Esophagus squamous epithelium (tissue), 4 donors: ENCODE measurements at regions not wholly inside any gene's neighbourhood (a gene's known extent, or its start where the extent isn't known, plus 50 kb on each side); places are given as distances from the start of the nearest gene placed in this dataset.

Experiments used
- POLR2A ChIP-seq, 4 donors: fragments of 450-650 bp; IDR thresholded peaks; one replicate each; pipeline ENCODE4 v1.6.1; 2017; ENCODE audit warnings: antibody characterized with exemption in 4 of 4, mild to moderate bottlenecking in 4 of 4, moderate library complexity in 3 of 4
- TF ChIP-seq, protein P1 (sequence below), 6 experiments: fragments of 450-650 bp in 4 of 6; fragments of 200-600 bp in 2 of 6; sonication (generic) in 2 of 6; IDR thresholded peaks; one replicate each; pipeline ENCODE4 v1.5.1; 2016 to 2019; ENCODE audit warnings: antibody characterized with exemption in 6 of 6, mild to moderate bottlenecking in 4 of 6, moderate library complexity in 4 of 6

DNA sequence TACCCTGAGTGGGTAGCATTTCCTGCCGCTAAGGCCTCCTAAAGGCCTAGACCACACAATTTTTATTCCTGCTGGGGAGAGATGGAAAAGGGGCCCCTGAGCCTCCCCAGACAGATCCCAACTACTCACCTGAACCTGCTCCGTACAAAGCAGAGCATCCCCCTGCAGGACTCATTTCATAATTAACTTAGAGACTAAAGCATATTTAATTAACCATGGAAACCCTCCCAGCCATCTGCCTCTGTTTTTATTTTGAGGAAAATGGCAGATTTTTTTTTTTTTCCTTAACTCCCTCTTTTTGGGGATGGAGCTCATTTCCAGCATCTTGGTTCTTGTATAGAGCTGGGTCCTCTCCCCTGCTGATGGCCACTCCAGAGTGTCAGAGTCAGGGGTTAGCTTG is 96.5 kb upstream of the CRHR1 start:
- TF ChIP-seq, protein P1, sequence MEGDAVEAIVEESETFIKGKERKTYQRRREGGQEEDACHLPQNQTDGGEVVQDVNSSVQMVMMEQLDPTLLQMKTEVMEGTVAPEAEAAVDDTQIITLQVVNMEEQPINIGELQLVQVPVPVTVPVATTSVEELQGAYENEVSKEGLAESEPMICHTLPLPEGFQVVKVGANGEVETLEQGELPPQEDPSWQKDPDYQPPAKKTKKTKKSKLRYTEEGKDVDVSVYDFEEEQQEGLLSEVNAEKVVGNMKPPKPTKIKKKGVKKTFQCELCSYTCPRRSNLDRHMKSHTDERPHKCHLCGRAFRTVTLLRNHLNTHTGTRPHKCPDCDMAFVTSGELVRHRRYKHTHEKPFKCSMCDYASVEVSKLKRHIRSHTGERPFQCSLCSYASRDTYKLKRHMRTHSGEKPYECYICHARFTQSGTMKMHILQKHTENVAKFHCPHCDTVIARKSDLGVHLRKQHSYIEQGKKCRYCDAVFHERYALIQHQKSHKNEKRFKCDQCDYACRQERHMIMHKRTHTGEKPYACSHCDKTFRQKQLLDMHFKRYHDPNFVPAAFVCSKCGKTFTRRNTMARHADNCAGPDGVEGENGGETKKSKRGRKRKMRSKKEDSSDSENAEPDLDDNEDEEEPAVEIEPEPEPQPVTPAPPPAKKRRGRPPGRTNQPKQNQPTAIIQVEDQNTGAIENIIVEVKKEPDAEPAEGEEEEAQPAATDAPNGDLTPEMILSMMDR (IDR thresholded peaks at IDR 0.05) = no peak
- TF ChIP-seq POLR2A (IDR thresholded peaks at IDR 0.05) = no peak
